Fibroblast of villous mesenchyme (primary cell): ENCODE measurements at regions not wholly inside any gene's neighbourhood (a gene's known extent, or its start where the extent isn't known, plus 50 kb on each side); places are given as distances from the start of the nearest gene placed in this dataset.

Experiments used
- DNase-seq: peaks from one replicate; pipeline ENCODE4 v3.0.0-alpha.2; 2010; ENCODE audit warnings: low read depth
- H3K4me3 ChIP-seq: 2 replicates; pipeline ENCODE4 v1.5.1; 2011; ENCODE audit warnings: low read depth, mild to moderate bottlenecking, low read length
- CTCF ChIP-seq: IDR thresholded peaks from 2 replicates; pipeline ENCODE4 v1.5.1; 2012; ENCODE audit warnings: low read depth, mild to moderate bottlenecking, low read length; ENCODE audit not compliant: insufficient read depth

DNA sequence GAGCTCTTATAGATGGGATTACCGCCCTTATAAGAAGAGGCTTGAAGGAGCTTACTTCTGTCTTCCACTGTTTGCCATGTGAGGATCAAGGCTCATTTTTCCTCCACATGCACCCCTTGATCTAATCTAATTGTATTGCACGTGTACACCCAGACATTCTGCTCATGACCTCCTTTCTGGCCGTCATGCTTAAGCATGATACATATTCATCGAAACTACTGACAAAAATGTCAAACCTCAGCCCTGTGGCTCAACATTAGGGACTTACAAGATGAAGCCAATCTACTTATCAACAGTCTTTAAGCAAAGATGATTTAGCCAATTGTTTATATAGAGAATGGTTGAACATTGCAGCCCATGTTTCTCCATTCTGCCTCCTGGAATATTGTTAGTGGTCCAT lies 127.6 kb downstream of the XCL2 start:
- H3K4me3 ChIP-seq, result no peak overlapping the region
- TF ChIP-seq CTCF, result no peak
- DNase-seq, result no peak

- TF ChIP-seq CTCF, result no peak
- H3K4me3 ChIP-seq, result no peak overlapping the region
- DNase-seq, result no peak
Measured at GRCh38 chr1:168414914-168415313, 128.9 kb downstream of the XCL2 start.

DNA sequence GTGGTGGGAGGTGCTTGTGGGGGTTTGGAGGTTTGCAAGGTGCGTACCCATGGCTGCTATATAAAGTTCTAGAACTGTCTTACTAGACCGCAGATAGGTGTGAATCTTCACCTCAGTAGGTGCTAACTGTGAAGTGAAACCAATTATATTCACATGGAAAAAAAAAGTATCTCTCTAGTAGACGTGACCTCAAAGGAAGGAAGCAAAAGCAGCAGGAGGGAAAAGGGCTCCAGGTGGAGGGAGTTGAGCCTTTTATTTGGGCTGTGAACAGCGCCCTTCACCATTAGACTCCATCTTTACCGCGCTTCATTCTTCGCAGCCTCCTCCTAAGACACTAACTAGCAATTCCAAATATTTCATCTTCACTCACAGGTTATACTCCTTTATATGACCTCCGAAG lies 129.8 kb downstream of the TBX19 start:
- H3K4me3 ChIP-seq, result no peak overlapping the region
- TF ChIP-seq CTCF, result no peak
- no peak for DNase-seq

DNA sequence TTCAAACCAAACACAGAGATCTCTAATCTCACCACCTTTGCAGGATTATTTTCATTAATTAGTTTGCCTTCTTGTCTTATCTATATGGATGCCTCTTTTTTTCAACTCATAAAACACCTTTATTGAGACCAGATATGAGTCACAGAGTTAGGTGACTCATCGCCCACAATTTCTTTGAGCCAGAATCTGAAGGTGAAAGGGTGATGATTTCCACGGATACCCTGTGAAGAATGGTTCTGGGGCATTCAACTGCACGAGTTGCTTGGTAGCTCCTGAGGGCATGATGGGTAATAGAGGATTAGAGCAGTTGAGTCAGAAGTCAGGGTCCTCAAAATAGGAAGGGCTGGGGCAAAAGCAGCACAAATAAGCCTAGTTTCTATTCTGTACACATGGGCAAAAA lies 128.2 kb downstream of the TBX19 start:
- DNase-seq, result peak; percentile 23
- no peak for TF ChIP-seq CTCF
- H3K4me3 ChIP-seq, result no peak overlapping the region

GRCh38 chr1:168408539-168408865 lies 127.8 kb downstream of the TBX19 start:
- TF ChIP-seq CTCF, result no peak
- no peak overlapping the region for H3K4me3 ChIP-seq
- no peak for DNase-seq

GRCh38 chr1:168407832-168408538 lies 127.3 kb downstream of the TBX19 start:
- no peak for TF ChIP-seq CTCF
- DNase-seq, result no peak

DNA sequence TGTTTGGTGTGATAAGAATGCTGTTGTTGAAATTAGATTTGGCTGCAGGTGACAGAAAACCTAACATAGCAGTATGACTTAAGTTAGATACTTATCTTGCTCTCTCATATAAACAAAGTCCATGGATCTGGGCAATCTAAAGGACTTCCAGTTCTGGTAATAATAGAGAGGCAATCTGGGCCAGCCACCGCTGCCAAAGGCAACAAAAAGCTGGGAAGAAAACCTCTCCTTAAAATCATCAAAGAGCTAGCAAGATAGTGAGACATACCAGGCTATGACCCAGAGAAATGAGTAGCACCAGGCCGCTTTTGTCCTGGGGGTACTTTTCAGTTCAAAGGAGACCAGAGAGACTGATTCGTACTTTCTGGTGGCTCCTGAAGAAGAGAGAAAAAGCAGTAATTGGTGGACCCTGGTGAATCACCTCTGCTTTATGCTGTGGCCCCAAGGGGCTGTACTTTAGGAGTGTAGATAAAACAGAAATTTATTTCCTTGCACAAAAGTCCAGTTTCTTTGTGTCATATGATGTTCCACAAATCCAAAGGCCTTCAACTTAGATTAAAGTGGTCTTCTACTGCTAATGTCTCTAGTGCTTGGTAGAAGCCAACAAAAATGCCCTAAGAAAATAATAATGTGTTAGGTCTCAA lies 125.4 kb downstream of the TBX19 start:
- no peak for TF ChIP-seq CTCF
- no peak for DNase-seq
- no peak overlapping the region for H3K4me3 ChIP-seq

More at GRCh38 chr1:168407832-168408538, 127.3 kb downstream of the TBX19 start:
- no peak overlapping the region for H3K4me3 ChIP-seq
